HCT116 (cell line): ENCODE measurements at regions not wholly inside any gene's neighbourhood (a gene's known extent, or its start where the extent isn't known, plus 50 kb on each side); places are given as distances from the start of the nearest gene placed in this dataset.

Experiments
- ATAC-seq: fragments of 200-7000 bp; cut with Tn5 transposase; 2 replicates; pipeline ENCODE4 v1.9.1; 2020; ENCODE audit warnings: mild to moderate bottlenecking, moderate library complexity
- BruUV-seq: library from RNA; stranded (reverse); fragments of 400-500 nt; replicated peaks from 2 replicates; lab custom pipeline; 2021; lab: Mats Ljungman, UMichigan
- CTCF ChIA-PET: fragments of 300-600 bp; sonication (Branson Sonifier 250); formaldehyde crosslinking; loops from one replicate; lab custom pipeline; 2021; ENCODE audit warnings: antibody characterized with exemption; lab: Charles Lee
- POLR2A ChIA-PET: fragments of 300-600, 350-600 bp; sonication (Branson Sonifier 250); formaldehyde crosslinking; loops from one replicate; lab custom pipeline; 2021; ENCODE audit warnings: antibody characterized with exemption; lab: Charles Lee
- RAD21 ChIA-PET, 2 experiments: fragments of 300-600 bp; sonication (Branson Sonifier 250); formaldehyde crosslinking; loops; one replicate each; lab custom pipeline; 2023; ENCODE audit warnings: low total read pairs in 2 of 2; ENCODE audit not compliant: uncharacterized antibody in 2 of 2, unreplicated experiment in 2 of 2, low non-redundant PET in 1 of 2; lab: Charles Lee
- DNase-seq: peaks from one replicate; pipeline ENCODE4 v3.0.0-alpha.2; 2010; ENCODE audit warnings: low read depth, low spot score
- H2AFZ ChIP-seq: fragments of 200-600 bp; shearing (Covaris generic), sonication (generic); 2 replicates; pipeline ENCODE4 v1.6.1; 2017; ENCODE audit warnings: low read depth, mixed run types, mixed read lengths, antibody characterized with exemption, low read length; ENCODE audit not compliant: poor library complexity, severe bottlenecking
- H3K27ac ChIP-seq: 2 replicates; pipeline ENCODE4 v1.5.1; 2012; ENCODE audit warnings: low read depth, low read length
- H3K27me3 ChIP-seq: fragments of 200-600 bp; sonication (generic); 2 replicates; pipeline ENCODE4 v1.6.1; 2016; ENCODE audit warnings: mixed run types, low read length, mixed read lengths; ENCODE audit not compliant: insufficient read depth
- H3K36me3 ChIP-seq, 2 experiments: fragments of 200-500 bp in 1 of 2; fragments of 200-600 bp in 1 of 2; sonication (Bioruptor generic) in 1 of 2; sonication (generic) in 1 of 2; 2 replicates each; pipeline versions ENCODE4 v1.5.1 to v1.6.1; 2014 to 2016; ENCODE audit warnings: low read length in 2 of 2, inconsistent platforms in 1 of 2, mixed read lengths in 1 of 2, mixed run types in 1 of 2; ENCODE audit not compliant: insufficient read depth in 2 of 2, control insufficient read depth in 1 of 2
- H3K4me1 ChIP-seq, 2 experiments: fragments of 200-600 bp in 1 of 2; sonication (generic) in 1 of 2; 2 replicates each; pipeline versions ENCODE4 v1.5.1 to v1.6.1; 2012 to 2017; ENCODE audit warnings: low read length in 2 of 2, inconsistent platforms in 1 of 2, mild to moderate bottlenecking in 1 of 2, mixed read lengths in 1 of 2, mixed run types in 1 of 2, moderate library complexity in 1 of 2; ENCODE audit not compliant: insufficient read depth in 2 of 2, control insufficient read depth in 1 of 2
- H3K4me2 ChIP-seq: fragments of 200-600 bp; sonication (generic); 2 replicates; pipeline ENCODE4 v1.6.1; 2017; ENCODE audit warnings: mixed run types, low read length, mixed read lengths
- H3K4me3 ChIP-seq, 2 experiments: fragments of 200-600 bp in 1 of 2; sonication (generic) in 1 of 2; replicated peaks in 1 of 2; 2 replicates each; pipeline ENCODE4 v1.5.1; 2011 to 2016; ENCODE audit warnings: low read length in 2 of 2, control low read depth in 1 of 2, low read depth in 1 of 2, mild to moderate bottlenecking in 1 of 2, mixed read lengths in 1 of 2, mixed run types in 1 of 2
- H3K79me2 ChIP-seq: fragments of 200-600 bp; sonication (generic); 2 replicates; pipeline ENCODE4 v1.6.1; 2017; ENCODE audit warnings: mild to moderate bottlenecking, mixed run types, low read length, moderate library complexity, mixed read lengths; ENCODE audit not compliant: insufficient read depth
- H3K9ac ChIP-seq: fragments of 200-600 bp; sonication (generic); 2 replicates; pipeline ENCODE4 v1.6.1; 2016; ENCODE audit warnings: low read length, mixed read lengths
- H3K9me2 ChIP-seq: fragments of 200-600 bp; sonication (generic), shearing (Covaris generic); 2 replicates; pipeline ENCODE4 v1.6.1; 2017; ENCODE audit warnings: mixed run types, mild to moderate bottlenecking, moderate library complexity; ENCODE audit not compliant: insufficient read depth
- H3K9me3 ChIP-seq, 2 experiments: fragments of 200-500 bp in 1 of 2; fragments of 200-600 bp in 1 of 2; sonication (Bioruptor generic) in 1 of 2; sonication (generic) in 1 of 2; 2 replicates each; pipeline ENCODE4 v1.6.1; 2014 to 2017; ENCODE audit warnings: low read length in 2 of 2, mixed read lengths in 2 of 2, inconsistent platforms in 1 of 2, low read depth in 1 of 2, mild to moderate bottlenecking in 1 of 2, mixed run types in 1 of 2, moderate library complexity in 1 of 2; ENCODE audit not compliant: control insufficient read depth in 1 of 2, insufficient read depth in 1 of 2
- H4K20me1 ChIP-seq: fragments of 200-600 bp; sonication (generic), shearing (Covaris generic); 2 replicates; pipeline ENCODE4 v1.6.1; 2017; ENCODE audit warnings: mixed run types, mild to moderate bottlenecking, moderate library complexity; ENCODE audit not compliant: insufficient read depth
- ATF3 ChIP-seq: IDR thresholded peaks from 2 replicates; pipeline ENCODE4 v1.6.1; 2012
- CBX3 ChIP-seq: IDR thresholded peaks from 2 replicates; pipeline ENCODE4 v1.6.1; 2012; ENCODE audit warnings: low read depth
- CEBPB ChIP-seq: IDR thresholded peaks from 2 replicates; pipeline ENCODE4 v1.6.1; 2012; ENCODE audit warnings: low read depth
- ELF1 ChIP-seq: IDR thresholded peaks from 2 replicates; pipeline ENCODE4 v1.6.1; 2012; ENCODE audit warnings: low read depth, borderline replicate concordance
- EZH2phosphoT487 ChIP-seq: fragments of 200-600 bp; IDR thresholded peaks from 2 replicates; pipeline ENCODE4 v1.6.1; 2018; ENCODE audit warnings: antibody characterized with exemption, borderline replicate concordance
- FOSL1 ChIP-seq: IDR thresholded peaks from 2 replicates; pipeline ENCODE4 v1.6.1; 2012; ENCODE audit warnings: low read depth
- JUND ChIP-seq: IDR thresholded peaks from 2 replicates; pipeline ENCODE4 v1.6.1; 2012
- POLR2A ChIP-seq: IDR thresholded peaks from 2 replicates; pipeline ENCODE4 v1.7.0; 2011; ENCODE audit warnings: borderline replicate concordance; ENCODE audit not compliant: insufficient read depth, insufficient read length; ENCODE audit errors: extremely low read depth
- POLR2AphosphoS5 ChIP-seq: IDR thresholded peaks from 2 replicates; pipeline ENCODE4 v1.6.1; 2011; ENCODE audit warnings: mild to moderate bottlenecking, low read depth, low read length, moderate library complexity
- REST ChIP-seq: IDR thresholded peaks from 2 replicates; pipeline ENCODE4 v1.6.1; 2012; ENCODE audit warnings: low read depth
- SP1 ChIP-seq: IDR thresholded peaks from 2 replicates; pipeline ENCODE4 v1.6.1; 2012; ENCODE audit warnings: low read depth
- ZBTB33 ChIP-seq: IDR thresholded peaks from 2 replicates; pipeline ENCODE4 v1.6.1; 2011; ENCODE audit warnings: mild to moderate bottlenecking, low read length, moderate library complexity; ENCODE audit not compliant: insufficient replicate concordance; ENCODE audit errors: extremely low read depth
- ZFX ChIP-seq: fragments of 450-650 bp; IDR thresholded peaks from 2 replicates; pipeline ENCODE4 v1.6.1; 2017
- intact Hi-C: fragments of 100-400 bp; cut with micrococcal nuclease; formaldehyde crosslinking; loops from 2 replicates; pipeline ENCODE4 v1.10.0; 2022

GRCh38 chr5:33287242-33287641 lies 153.5 kb upstream of the TARS1 start:
- intact Hi-C loops = no loop called here
- ATAC-seq (no peak), DNase-seq (no peak)
- no peaks in the 10 kb centered on the region for H3K9me3 ChIP-seq
- no peak overlapping the region for H3K4me3 ChIP-seq
- no peaks in the 10 kb centered on the region for H3K4me1 ChIP-seq
- H4K20me1 ChIP-seq = no peaks in the 10 kb centered on the region
- H3K27me3 ChIP-seq = no peaks in the 10 kb centered on the region
- no peaks in the 10 kb centered on the region for H3K79me2 ChIP-seq
- no TSS peak for BruUV-seq
- ChIA-PET CTCF (no interaction called here), RAD21 (no interaction called here)
- H3K36me3 ChIP-seq = no peaks in the 10 kb centered on the region
- H3K9me2 ChIP-seq = no peaks in the 10 kb centered on the region
- no peak overlapping the region for H3K27ac ChIP-seq
- no peak overlapping the region for H3K4me2 ChIP-seq
- no peak overlapping the region for H2AFZ ChIP-seq
- H3K9ac ChIP-seq = no peak overlapping the region
- no peak for TF ChIP-seq ATF3
- no peak for TF ChIP-seq POLR2A
- no peak for TF ChIP-seq JUND
- no peak for TF ChIP-seq FOSL1
- no peak for TF ChIP-seq ZBTB33
- TF ChIP-seq, all 23 proteins: peak for 0
- POLR2A ChIA-PET = no interaction called here

DNA sequence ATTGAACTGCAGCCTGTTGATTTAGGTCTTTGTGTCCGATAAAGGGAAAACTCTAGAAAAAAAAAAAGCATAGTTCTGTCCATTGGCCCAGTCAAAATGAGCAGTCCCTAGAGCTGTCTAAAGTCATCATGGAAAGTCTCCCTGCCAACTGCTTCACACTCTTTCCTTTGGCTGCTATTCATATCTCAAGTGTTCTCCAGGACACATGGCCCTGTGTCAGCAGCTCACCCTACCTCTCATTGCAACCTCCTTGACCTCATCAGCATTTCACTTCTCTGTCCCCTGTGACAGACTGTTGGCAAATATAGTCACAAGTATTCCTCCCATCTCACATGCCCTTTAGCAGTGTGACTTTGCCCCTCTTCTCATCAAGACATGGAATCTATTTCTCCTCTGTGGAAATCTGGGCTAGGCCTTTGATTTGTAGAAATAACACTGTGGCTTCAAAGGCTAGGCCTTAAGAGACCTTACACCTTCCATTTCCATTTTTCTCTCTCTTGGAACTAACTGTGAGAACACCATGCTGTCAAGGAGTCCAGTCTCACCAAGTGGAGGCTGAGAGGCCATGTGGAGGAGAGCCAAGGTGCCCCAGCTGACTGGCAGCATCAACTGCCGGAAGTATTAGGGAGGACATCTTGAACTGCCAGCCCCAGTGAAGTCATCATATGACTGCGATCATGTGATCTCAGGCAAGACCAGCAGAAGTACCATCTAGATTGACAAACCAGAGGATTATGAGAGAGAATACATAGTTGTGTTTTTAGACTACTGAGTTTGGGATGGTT lies 149.4 kb upstream of the TARS1 start:
- no peak overlapping the region for H3K27ac ChIP-seq
- H3K36me3 ChIP-seq = no peaks in the 10 kb centered on the region
- H4K20me1 ChIP-seq = no peaks in the 10 kb centered on the region
- DNase-seq = no peak
- no peaks in the 10 kb centered on the region for H3K9me2 ChIP-seq
- no peak overlapping the region for H3K4me3 ChIP-seq
- no peaks in the 10 kb centered on the region for H3K79me2 ChIP-seq
- intact Hi-C loops = no loop called here
- H3K27me3 ChIP-seq = no peaks in the 10 kb centered on the region
- POLR2A ChIA-PET = no interaction called here
- H3K4me2 ChIP-seq = no peak overlapping the region
- no peaks in the 10 kb centered on the region for H3K9me3 ChIP-seq
- RAD21 ChIA-PET = no interaction called here
- BruUV-seq = no TSS peak
- H3K9ac ChIP-seq = no peak overlapping the region
- H2AFZ ChIP-seq = no peak overlapping the region
- ATAC-seq = no peak
- CTCF ChIA-PET = no interaction called here
- no peaks in the 10 kb centered on the region for H3K4me1 ChIP-seq
- no peak for TF ChIP-seq JUND
- no peak for TF ChIP-seq ELF1
- no peak for TF ChIP-seq EZH2phosphoT487
- TF ChIP-seq ZFX = no peak
- TF ChIP-seq POLR2A = no peak
- no peak for TF ChIP-seq CEBPB
- TF ChIP-seq REST = no peak
- TF ChIP-seq SP1 = no peak
- no peak for TF ChIP-seq POLR2AphosphoS5
- TF ChIP-seq FOSL1 = no peak
- no peak for TF ChIP-seq CBX3
